ENCODE measurements at regions not wholly inside any gene's neighbourhood (a gene's known extent, or its start where the extent isn't known, plus 50 kb on each side); places are given as distances from the start of the nearest gene placed in this dataset.
A peak's percentile ranks its signal among the peaks of the same experiment; 100 is the strongest.

DNA sequence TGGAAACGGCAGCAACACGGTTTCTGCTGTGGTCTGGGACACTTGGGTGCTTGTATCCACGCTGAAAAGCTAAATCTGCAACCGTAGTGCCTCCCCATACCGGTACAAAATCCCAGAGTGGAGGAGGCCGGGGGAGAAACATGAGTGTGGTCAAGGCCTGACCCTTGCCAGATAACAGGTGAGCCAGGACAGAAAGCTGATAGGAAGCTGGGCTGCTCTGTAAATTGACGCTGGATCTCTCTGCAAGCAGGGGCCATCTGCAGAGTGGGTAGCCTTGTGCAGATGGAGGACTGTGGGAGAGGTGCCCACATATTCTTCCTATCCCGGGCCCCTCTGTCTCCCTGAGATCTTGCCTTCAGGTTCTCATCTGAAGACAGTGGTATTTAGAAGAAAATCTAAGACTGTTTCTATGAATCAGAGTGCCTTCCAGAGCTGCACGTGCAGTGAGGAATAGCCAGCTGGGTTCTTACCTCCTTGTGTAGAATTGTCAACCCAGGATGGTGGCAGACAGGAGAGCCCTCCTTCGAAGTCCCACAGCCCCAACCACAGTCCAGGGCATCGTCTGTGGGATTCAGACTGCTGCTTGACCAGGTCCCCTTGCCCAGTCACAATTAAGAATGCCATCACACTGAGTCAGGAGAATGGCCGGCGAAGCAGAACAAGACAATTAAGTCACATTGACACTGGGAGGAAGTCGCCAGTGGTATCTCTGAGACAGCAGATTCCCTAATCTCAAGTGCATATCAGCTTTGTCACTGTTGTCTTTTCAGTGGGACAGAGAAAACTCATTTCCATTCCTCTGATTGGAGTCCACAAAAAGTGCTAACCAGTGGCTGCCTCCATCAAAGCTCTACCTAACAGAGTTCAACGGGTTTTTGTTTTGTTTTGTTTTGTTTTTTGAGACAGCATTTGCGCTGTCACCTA lies 100.0 kb upstream of the RIPOR2 start:
- peak in 2 of 3 donors; percentile 71 to 75 for DNase-seq (ENCODE audit: low read depth in 2 of 3, low spot score in 2 of 3)

DNA sequence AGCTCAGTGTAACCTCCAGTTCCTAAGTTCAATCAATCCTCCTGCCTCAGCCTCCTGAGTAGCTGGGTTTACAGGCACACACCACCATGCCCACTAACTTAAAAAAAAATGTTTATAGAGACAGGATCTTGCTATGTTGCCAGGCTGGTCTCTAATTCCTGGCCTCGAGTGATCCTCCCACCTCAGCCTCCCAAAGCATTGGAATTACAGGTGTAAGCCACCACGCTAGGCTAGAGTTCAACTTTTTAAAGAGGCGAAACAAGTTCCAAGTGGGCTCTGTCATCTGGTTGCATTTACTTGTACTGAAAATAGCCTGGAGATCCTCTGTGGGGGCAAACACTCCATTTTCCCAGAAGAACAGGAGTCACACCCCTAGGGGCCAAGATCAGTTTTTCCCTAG lies 100.7 kb upstream of the RIPOR2 start:
- DNase-seq (ENCODE audit: low read depth in 2 of 3, low spot score in 2 of 3), result no peak

DNA sequence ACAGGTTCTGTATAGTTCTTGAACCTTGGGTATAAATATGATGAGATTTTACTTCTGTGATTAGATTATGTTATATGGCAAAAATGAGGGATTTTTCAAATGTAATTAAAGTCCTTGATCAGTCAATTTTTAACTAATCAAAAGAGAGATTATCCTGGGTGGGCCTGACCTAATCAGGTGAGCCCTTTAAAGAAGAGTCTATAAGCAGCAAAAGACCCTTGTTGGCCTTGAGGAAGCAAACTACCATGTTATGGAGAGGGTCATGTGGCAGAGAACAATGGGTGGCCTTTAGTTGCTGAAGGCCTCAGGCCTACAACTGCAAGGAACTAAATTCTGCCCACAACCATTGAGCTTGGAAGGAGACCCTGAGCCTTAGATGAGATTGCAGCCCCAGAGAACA lies 102.5 kb upstream of the RIPOR2 start:
- no peak for DNase-seq (ENCODE audit: low read depth in 2 of 3, low spot score in 2 of 3)

DNA sequence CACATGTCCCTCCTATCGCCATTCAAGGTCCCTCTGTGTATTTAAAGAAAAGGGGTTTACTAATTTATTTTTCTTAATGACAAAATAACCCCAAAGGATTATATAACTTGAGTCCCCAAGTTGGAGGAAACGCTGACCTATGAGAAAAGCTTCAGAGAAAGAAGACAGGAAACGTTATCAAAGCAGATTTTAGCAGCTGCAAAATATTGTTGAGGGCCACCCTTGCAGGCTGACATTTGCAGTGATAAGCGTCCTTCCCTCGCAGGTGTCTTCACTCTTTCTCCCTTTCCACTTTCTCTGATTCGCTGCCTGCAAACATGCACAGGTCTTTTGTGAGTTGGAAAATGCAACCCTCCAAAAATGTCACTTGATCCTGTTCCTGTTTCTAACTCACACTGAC lies 103.2 kb upstream of the RIPOR2 start:
- no peak for DNase-seq (ENCODE audit: low read depth in 2 of 3, low spot score in 2 of 3)

DNA sequence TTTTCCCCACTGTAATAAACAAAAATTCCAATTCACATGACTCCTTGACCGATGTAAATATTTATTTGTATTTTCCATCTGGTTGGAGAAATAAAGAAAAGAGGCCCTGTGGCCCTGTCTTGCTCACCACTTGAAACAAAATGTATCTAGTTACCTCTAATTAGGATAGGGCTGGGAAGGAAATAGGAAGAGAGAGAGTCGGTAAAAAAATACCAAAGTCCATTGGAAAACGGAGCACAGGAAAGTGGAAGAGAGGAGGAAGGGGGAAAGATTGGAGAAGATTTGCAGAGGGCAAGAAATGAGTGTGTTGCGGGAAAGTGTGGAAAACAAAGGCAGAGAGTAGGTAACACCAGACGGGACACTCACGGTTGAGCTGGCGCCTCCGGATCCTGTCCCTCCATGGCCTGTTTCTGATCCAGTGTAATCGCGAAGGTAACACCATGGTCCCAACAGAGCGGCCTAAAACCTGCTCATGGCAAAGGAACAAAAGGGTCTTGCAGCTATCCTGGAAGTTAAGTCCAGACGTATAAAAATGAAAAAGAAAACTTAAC lies 105.8 kb upstream of the RIPOR2 start:
- no peak for DNase-seq (ENCODE audit: low read depth in 2 of 3, low spot score in 2 of 3)

DNA sequence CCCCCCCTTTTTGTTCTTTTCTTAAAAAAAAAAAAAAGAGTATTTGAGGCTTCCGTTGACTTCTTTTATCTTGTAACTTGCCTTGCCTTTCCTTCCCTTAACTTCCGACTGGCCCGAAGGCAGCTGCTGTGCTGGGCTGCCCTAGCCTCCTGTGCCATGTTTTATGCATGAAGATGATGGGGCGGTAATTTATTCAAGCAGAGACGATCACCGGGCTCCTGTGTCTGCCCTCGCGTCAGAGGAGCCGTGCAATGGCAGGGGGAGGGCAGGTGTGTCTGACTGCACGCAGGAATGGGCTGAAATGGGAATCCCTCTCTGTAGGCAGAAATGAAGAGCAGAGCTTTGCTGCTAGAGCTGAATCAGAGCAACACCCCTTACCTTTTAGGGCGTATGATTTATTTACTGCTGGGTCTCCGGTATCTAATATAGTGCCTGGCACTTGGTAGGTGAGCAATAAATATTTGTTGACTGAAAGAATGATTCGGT lies 106.3 kb upstream of the RIPOR2 start:
- DNase-seq (ENCODE audit: low read depth in 2 of 3, low spot score in 2 of 3), result peak; percentile 47 to 82 (median 61)

DNA sequence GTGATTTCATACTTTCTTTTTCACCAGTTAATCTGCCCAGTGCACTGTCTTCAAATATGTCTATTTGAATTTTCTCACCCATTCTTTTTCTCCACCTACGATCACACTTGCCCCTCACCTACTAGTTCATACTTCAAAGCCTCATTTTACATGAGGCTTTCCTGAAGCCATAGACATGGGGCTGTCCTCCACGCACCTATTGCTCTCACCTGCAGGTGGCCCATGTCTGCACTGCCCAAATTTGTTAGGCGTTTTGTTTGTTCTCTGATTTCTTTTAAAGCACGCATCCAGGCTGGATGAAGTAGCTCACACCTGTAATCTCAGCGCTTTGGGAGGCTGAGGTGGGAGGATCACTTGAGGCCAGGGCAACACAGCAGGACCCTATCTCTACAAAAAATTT lies 106.8 kb upstream of the RIPOR2 start:
- no peak for DNase-seq (ENCODE audit: low read depth in 2 of 3, low spot score in 2 of 3)

DNA sequence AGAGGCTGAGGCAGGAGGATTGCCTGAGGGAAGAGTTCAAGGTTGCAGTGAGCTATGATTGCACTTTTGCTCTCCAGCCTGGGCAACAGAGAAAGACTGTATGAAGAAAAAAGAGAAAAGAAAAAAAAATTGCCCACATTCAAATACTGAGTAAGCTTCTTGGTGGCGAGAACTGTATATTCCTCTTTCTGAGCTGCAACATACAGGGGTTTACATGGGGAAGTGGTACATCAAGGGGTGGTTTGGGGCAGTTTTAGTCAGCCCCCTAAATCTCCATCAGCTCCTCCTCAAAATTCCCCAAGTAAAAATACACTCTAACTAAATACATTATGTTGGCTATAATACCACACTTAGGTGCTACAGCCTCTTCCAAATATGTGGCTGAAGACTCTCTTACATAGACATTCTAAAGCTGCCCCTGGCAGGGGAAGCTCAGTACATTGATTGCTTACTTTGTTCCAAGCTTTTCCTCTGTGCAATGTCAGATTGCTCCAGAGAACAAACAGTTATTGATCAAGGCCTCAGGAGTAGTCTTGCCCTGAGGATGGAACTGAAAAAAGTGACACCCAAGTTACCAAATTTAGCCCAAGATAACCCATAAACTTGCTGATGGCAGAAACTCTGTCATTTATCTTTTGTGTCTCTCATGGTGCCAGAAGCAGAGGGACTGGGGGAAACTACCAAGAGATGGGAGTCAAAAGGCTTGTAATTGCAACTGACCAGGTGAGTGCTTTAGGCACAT lies 107.4 kb upstream of the RIPOR2 start:
- DNase-seq (ENCODE audit: low read depth in 2 of 3, low spot score in 2 of 3), result peak in 2 of 3 donors; percentile 58 to 63

DNA sequence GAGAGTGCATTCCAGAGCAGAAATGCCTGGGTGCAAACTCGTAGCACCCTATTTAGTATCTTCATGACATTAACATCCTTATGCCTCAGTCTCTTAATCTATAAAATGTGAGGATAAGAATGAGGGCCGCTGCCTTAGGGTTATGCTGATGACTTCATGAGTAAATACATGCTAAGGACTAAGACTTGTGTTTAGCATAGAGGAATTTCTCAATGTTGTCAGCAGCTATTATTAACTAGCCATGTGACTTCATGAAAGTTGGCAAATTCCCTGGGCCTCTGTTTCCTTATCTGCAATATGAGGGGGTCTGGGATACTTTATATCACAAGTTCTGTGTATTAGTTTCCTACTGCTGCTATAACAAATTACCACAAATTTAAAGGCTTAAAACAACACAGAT lies 108.1 kb upstream of the RIPOR2 start:
- DNase-seq (ENCODE audit: low read depth in 2 of 3, low spot score in 2 of 3), result no peak

DNA sequence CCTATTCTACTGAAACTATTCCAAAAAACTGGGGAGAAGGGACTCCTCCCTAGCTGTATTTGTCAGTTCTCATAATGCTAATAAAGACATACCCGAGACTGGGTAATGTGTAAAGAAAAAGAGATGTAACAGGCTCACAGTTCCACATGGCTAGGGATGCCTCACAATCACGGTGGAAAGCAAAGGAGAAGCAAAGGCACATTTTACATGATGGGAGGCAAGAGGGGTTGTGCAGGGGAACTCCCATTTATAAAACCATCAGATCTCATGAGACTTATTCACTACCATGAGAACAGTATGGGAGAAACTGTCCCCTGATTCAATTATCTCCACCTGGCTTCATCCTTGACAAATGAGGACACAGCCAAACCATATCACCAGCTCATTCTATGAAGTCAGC lies 111.2 kb upstream of the RIPOR2 start:
- DNase-seq (ENCODE audit: low read depth in 2 of 3, low spot score in 2 of 3), result no peak

DNA sequence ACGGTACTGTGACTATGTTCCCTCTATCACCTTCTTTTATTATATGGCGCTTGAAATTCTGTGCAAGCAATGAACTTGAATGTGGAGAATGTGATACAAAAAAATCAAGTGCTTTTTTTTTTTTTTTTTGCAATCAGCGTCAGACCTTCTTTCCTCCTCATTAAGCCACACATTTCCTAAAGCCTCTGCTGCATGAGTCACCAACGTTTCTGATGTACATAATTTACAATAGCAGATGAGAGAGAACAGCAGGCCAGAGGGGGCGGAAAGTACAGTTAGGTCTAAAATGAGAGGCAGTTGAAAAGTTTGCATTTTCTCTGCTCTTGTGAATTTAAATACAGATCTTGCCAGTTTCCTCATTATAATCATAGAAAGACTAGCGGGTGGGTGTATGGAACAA lies 114.6 kb upstream of the RIPOR2 start:
- peak in 2 of 3 donors; percentile 94 to 98 for DNase-seq (ENCODE audit: low read depth in 2 of 3, low spot score in 2 of 3)

DNA sequence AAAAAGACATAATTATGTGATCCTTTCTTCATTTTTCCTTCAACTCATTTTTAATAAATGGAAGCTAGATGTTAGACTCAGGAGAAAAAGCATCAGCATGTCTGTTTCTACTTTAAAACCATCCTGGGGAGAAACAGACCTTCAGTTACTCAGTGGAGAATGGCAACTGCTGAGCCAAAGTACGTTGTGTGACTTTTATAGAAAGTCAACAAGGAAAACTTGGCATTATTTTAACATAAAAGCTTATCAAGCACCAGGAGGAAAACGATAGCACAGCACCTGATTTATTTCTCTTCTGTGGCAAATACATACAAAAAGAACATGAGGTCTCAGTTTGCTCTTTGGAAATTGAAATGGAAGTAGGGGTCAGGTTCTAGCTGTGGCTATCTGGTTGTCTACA lies 115.3 kb upstream of the RIPOR2 start:
- no peak for DNase-seq (ENCODE audit: low read depth in 2 of 3, low spot score in 2 of 3)

DNA sequence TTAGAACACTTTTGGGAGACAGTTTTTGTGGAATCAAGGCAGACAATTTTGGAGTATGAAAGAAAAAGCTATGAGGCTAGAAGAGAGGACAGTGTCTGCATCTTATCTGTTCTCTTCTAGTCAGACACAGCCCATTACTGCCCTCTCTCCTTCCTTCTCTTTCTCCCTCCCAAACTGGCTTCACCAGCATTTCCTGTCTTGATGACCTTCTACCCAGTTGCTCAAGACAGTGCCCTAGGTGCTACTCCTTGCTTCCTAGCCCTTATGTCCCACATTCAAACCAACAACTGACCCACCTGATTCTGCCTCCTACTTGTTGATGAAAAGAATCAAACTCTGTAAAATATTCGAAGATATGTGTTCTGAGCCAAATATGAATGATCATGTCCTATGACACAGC lies 116.4 kb upstream of the RIPOR2 start:
- DNase-seq (ENCODE audit: low read depth in 2 of 3, low spot score in 2 of 3), result no peak

DNA sequence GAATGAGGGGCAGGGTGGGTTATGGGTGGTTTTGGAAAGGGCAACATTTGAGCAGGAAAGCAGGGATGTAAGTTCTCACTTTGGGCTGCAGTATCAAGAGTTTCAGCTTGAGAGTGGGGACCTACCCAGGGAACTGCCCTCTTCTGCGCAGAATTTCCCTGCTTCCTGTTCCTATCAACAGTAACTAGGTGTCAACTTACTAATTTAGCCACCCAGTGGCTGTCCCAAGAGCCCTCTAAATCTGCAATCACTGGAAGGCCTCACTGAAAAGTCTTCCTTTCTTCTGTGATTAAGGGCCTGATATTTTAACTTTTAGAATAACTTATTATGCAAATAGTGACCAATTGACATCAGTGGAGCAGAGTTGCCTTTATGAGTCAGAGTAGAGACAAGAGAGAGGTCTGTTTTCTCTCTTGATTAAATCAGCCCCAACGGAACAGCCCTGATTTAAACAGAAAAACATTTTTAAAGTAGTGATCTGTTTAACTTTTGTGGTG lies 118.2 kb upstream of the RIPOR2 start:
- DNase-seq (ENCODE audit: low read depth in 2 of 3, low spot score in 2 of 3), result peak in 1 of 3 donors; percentile 56

DNA sequence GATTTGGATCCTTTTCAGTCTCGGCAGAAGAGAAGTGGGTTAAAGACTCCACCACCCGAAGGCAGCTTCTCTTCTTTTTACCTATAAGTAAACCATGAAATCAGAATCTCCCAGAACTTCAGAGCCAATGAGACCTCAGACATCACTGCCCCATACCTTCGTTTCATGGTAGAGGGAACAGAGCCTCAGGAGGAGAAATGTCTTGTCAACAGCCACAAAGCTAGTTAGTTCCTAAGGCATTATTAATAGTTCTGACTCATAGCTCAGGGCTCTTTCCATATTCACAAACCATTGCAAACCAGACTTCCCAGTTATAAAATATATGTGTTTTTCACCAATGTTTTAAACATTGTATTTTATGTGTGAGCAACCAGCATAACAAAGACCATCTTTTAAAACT lies 118.7 kb upstream of the RIPOR2 start:
- DNase-seq (ENCODE audit: low read depth in 2 of 3, low spot score in 2 of 3), result no peak

DNA sequence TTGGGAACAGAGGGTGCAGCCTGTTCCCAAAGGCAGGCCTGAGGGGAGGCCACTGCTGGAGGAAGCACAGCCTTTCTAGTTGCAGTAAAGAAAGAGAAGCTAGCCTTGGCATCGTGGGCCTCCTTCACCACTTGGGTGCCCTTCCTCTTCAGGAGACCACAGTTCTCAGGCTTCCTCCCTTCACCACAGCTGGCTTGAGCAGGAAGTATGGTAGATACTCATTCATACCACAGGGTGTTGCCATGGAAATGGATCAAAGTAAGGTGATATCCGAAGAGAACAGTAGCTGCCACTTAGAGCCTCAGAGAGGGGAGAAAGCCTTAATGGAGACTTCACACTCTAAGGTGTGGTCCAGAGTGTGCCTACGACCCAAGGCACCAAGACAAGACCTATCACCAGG lies 120.4 kb upstream of the RIPOR2 start:
- DNase-seq (ENCODE audit: low read depth in 2 of 3, low spot score in 2 of 3), result peak; percentile 58 to 96 (median 92)

DNA sequence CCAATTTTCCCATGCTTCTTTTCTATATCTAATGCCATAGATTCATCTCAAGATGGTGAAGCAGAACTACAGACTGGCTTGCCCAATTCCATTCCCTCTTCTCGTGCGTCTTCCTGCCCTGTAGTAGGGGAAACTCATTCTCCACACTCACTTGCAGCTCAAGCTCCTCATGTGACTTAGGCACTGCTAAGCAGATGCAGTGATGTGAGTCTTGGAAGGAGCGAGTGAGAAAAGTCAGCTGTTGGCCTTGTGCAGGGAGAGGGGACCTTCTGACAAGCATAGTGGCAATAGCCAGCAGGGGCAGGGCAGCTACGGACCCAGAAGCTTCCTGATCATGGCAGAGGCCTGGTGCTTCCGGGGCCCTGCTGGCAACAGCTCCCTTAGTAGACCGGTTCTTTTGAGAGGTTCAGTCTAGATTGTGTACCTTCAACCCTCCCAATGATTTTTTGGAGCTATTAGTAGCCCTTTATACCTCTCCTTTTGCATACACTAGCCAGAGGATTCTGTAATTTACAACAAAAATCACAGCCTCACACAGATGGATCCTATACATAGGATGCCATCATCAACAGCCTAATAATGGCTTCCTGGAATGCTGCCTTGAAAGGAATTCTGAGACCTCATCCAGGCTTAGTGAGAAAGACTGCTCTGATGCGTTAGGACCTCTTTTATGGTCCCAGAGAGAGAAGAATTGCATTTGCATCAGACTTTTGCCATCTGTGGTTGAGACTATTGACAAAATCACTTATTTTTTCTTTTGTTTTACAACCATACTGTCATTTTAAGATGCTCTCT lies 121.5 kb upstream of the RIPOR2 start:
- no peak for DNase-seq (ENCODE audit: low read depth in 2 of 3, low spot score in 2 of 3)

DNA sequence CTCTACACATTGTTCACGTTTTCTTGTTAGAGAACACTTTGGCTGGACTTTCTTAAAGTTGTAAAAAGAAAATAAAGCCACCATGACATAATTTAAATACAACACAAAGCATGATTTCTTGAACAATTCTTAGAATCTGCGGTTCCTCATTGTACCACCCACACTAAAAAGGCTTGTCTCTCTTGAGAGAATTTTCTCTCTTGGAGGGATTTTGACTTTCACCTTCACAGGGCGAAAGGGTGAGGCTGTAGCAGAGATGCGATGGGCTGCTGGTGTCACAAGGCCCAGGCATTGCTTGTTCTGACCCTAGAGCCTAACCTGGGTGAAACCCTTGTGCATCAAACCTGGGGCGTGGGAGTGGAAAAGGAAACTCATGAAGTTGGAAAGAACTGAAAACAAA lies 122.7 kb upstream of the RIPOR2 start:
- DNase-seq (ENCODE audit: low read depth in 2 of 3, low spot score in 2 of 3), result no peak

DNA sequence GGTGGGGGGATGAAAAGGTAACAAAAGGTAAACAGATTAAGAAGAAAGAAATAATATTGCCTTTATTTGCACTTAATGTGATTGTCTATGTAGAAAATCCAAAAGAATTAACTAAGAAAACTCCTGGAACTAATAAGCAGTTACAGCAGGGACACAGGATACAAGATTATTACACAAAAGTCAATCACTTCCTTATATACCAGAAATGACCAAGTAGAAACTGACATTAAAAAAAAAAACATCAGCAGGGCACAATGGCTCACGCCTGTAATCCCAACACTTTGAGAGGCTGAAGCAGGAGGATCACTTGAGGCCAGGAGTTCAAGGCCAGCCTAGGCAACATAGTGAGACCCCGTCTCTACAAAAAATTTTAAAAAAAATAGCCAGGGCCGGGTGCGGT lies 123.2 kb upstream of the RIPOR2 start:
- no peak for DNase-seq (ENCODE audit: low read depth in 2 of 3, low spot score in 2 of 3)

DNA sequence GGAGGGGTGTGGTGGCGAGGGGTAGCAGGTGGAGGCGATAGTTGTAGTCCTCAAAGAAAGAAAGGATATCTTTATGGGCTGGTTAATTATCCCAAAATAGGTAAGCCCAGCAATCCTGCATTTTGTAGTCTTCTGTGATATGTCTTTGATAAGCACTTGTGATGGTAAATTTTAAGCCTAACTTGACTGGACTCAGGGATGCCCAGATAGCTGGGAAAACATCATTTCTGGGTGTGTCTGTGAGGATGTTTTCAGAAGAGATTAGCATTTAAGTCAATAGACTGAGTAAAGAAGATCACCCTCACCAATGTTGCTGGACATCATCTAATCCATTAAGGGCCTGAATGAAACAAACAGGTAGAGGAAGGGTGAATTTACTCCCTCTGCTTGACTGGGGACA lies 124.8 kb upstream of the RIPOR2 start:
- DNase-seq (ENCODE audit: low read depth in 2 of 3, low spot score in 2 of 3), result no peak

Data from hematopoietic multipotent progenitor cell (in vitro differentiated cells).